Astrocyte of the cerebellum (primary cell): ENCODE measurements at regions not wholly inside any gene's neighbourhood (a gene's known extent, or its start where the extent isn't known, plus 50 kb on each side); places are given as distances from the start of the nearest gene placed in this dataset.

Experiments
- DNase-seq: peaks from one replicate; pipeline ENCODE4 v3.0.0-alpha.2; 2011; ENCODE audit warnings: low read depth
- H3K4me3 ChIP-seq: 2 replicates; pipeline ENCODE4 v1.5.1; 2011; ENCODE audit warnings: mild to moderate bottlenecking, low read depth, low read length, moderate library complexity
- CTCF ChIP-seq: IDR thresholded peaks from 2 replicates; pipeline ENCODE4 v1.5.1; 2012; ENCODE audit warnings: low read length, low read depth, moderate library complexity, mild to moderate bottlenecking; ENCODE audit errors: missing control alignments
- in situ Hi-C: cut with HindIII; loops from 2 replicates; pipeline ENCODE4 v1.10.0; 2017; ENCODE audit warnings: low sequenced_read_pairs

GRCh38 chr17:73785958-73786743 is 141.9 kb upstream of the SDK2 start:
- in situ Hi-C loops, result no loop called here
- no peak overlapping the region for H3K4me3 ChIP-seq
- no peak for TF ChIP-seq CTCF
- DNase-seq, result no peak

- H3K4me3 ChIP-seq, result no peak overlapping the region
- TF ChIP-seq CTCF, result no peak
- DNase-seq, result no peak
- in situ Hi-C loops, result no loop called here
Observed at GRCh38 chr17:73787076-73788059, 143.1 kb upstream of the SDK2 start.

- TF ChIP-seq CTCF, result no peak
- in situ Hi-C loops, result no loop called here
- H3K4me3 ChIP-seq, result no peak overlapping the region
- DNase-seq, result no peak
Observed at GRCh38 chr17:73788111-73788510, 143.9 kb upstream of the SDK2 start.

- in situ Hi-C loops, result no loop called here
- no peak overlapping the region for H3K4me3 ChIP-seq
Observed at GRCh38 chr17:73791121-73791520, 146.9 kb upstream of the SDK2 start.

GRCh38 chr17:73791631-73792030 is 147.4 kb upstream of the SDK2 start:
- DNase-seq, result no peak
- no peak overlapping the region for H3K4me3 ChIP-seq
- in situ Hi-C loops, result no loop called here
- no peak for TF ChIP-seq CTCF

More at GRCh38 chr17:73791121-73791520, 146.9 kb upstream of the SDK2 start:
- DNase-seq, result no peak
- no peak for TF ChIP-seq CTCF

DNA sequence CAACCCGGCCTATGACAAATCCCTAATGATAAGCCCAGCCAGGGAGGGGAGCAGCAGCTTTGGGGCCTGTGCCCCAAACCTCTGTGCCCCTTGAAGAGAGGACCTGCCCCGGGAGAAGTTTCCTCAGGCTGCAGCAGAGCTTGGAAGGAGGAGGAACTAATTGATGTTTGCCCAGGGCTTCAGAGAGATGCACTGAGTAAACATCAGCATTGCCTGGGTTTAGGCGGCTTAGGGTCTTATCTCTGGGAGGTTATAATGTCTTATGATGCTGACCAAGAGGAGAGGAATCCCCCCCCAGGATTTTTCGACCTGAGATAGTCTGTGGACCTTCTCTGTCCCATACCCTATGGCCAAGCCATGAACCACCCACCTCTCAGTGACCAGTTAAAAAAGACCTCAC is 148.7 kb upstream of the SDK2 start:
- H3K4me3 ChIP-seq, result no peak overlapping the region
- TF ChIP-seq CTCF, result no peak
- no peak for DNase-seq
- in situ Hi-C loops, result no loop called here
